GM21528 (cell line): ENCODE measurements at regions not wholly inside any gene's neighbourhood (a gene's known extent, or its start where the extent isn't known, plus 50 kb on each side); places are given as distances from the start of the nearest gene placed in this dataset.

Experiments used
- ATAC-seq: cut with Tn5 transposase; IDR thresholded peaks from one replicate; pipeline ENCODE4 v1.9.1; 2021; ENCODE audit warnings: mild to moderate bottlenecking, moderate library complexity; ENCODE audit not compliant: unreplicated experiment, low FRiP score

DNA sequence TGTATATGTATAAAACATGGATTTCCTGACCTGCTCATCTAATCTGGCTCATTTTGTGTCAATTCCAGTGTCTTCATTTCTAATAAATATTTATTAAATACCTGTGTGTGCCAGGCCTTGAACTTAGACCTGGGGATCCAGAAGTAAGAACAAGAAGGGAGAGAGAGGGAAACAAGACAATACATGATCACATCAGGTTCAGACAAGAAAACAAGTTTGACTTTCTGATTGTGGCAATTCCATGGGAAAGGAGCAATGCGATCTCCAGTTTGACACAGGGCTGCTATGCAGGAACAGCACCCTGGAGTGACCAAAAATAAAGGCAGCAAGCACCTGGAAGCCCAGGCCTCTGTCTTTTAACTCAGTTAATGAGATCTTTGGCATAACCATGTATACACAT is 198.1 kb upstream of the ACTBL2 start:
- ATAC-seq: no peak

DNA sequence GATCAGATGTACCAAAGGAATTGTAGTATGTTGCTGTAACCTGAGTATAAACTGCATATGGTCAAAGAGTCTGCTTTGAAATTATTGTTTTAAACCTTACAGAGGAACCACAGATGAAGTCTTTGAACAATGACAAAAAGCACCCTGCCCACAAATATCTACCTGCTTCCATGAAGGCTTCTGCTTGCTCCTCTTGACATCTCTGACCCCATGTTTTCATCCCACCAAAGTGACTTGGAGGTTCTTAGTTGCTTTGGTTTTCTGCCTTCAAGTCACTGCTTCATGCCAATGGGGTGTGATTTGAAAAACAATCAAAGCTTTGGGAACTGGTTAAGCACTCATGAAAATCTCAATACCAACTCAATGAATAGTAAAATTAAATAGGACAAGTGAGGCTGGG is 194.6 kb upstream of the ACTBL2 start:
- no peak for ATAC-seq

DNA sequence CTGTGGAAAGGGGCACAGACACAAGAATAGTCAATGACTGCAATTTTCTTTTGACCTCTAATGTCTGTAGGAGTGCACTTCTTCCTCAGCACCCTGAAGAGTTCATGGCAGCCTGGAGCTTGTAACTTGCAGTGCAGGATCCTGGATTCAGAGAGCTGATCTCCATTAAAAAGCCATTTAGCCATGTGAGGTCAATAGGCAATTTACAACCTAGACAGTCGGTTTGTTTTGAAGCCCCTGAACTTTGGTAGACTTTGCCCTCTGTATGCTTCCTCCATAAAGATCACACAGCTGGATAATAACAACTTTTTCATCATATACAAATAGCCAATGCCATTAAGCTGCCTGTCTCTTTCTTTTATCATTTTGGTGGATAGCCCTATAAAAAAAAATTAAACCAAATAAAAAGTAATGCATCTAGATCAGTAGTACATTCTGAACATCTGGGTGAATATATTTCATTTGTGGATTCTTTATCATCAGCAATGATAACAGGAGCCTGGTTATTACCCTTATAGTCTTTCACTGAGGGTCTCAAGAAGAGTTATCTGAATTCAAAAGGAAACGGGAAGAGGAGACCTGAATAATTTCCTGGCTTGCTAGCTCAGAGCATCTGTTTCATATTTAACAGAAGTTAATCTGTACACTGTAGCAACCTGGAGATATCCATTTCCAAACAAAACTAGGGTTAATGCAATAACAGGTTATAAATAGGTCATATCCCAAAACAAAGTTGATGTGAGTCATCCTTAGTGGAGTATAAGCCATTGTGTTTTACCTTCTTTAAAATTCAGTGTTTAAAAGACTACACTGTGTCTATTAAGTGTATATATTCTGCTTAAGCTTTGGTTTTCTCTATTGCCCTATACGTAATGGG is 193.8 kb upstream of the ACTBL2 start:
- ATAC-seq: no peak

DNA sequence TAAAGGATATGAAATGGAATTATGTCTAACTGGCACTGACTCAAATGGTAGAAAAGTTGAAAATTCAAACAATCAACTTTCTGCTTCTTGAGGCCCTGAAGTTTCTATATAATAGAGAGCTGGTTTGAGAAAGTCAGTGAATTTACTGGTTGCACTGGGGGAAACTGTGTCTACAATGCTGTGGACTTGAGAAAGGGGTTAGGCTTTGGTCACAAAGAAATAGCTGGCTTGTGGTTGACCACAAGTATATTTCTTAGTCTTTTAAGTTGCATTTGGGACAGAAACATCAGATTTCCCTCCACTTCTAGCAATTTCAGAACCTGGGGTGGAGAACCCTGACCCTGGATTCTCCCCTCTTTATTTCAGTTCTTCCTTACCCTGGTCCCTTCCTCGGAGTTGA is 192.6 kb upstream of the ACTBL2 start:
- ATAC-seq: no peak

DNA sequence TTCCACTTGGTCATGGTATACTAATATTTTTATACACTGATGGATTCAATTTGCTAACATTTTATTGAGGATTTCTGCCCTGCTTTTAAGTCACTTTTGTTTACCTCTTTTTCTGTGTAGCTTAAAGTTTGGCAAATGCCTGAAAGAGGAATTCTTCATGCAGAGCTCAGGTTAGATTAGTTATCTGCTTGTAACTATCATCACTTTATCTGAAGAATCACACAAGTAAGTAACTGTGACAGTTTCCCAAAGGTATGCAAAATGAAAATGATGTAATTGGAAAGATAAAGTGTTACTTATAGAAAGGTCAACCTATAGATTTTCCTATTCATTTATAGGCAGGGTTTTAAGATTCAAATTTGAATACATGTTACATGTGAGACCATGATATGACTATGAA is 188.8 kb upstream of the ACTBL2 start:
- ATAC-seq: no peak

DNA sequence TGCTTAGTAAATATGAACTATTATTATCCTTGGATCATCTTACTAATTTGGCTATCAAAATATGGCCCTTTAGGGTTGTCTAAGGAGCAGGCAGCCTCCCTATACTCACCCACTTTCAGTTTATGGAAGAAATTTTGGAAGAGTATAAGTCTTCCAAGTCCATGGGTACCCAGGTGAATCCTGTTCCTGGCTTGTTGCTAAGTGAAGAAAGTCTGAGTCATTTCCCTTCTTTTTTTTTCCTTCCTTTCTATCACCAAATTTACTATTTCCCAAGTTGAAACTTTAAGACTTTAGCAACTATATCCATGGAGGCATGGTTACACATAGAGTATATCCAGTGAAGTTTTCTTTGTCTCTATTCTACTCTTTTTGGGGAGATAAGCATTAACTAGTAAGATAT is 184.0 kb upstream of the ACTBL2 start:
- no peak for ATAC-seq

DNA sequence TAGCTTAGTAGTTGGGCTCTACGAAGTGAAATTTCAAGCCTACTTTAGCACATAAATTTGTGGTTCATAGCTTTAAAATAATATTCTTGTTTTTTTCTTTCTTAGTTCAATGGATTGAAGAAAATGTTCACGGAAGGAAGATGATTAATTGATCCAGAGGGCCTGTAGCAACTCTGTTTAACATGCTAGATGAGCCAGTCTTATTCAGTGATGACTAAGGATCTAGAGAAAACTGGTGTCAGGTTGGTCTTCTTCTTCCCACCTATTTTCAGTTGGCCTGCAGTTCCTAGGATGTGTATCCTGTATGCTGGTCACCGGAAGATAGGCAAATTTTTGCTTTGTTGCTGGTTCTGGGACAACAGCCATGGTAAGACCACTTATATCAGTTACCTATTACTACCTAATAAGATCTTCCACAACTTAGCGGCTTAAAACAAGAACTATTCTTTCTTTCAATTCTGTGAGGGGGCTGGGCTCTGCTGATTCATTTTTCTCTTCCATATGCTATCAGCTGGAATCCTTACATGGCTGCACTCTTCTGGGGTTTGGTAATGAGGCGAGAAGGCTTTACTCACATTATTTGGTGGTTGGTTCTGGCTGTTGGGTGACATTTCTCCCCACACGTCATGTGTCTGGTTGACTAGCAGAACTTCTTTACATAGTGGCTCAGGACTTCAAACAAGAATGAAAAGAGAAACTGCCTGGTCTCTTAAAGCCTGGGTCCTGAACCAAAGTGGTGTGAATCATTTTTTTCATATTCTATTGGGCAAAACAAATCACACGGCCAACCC is 182.7 kb upstream of the ACTBL2 start:
- no peak for ATAC-seq

DNA sequence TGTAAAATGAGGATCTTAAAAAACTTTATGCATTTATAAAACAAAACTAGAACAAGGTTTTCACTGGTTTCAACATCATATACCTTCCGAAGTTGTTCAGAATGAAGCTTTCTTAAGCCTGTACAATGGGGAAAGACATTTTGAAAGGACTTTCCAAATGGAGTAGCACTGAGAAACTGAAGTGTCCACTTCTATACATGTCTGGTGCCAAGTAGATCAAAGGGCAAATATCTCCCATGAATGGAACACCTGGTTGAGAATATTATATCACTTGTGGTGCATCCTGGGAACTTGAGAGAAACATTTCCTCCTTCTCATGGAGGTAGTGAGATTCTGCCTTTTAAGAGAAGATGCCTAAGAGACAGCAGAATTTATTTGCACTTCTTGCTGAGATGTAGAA is 182.1 kb upstream of the ACTBL2 start:
- ATAC-seq: no peak

DNA sequence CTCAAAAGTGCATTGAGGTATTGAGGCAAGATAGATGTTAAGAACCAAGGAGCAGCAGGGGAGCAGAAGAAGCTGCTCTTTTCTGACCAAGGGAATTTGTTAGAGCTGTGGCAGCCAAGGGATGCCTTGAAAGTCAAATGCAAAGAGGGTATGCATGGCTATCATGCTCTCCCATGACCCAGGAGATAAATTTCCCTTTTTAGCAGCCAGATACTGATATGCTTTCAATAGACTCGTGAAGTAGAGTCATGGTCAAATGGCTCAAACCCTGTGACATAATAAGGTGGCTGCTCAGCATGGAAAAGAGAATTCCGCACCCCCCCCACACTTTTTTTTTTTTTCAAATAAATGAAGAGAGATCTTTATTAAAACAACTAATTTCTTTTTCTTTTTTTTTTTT is 180.9 kb upstream of the ACTBL2 start:
- ATAC-seq: no peak

DNA sequence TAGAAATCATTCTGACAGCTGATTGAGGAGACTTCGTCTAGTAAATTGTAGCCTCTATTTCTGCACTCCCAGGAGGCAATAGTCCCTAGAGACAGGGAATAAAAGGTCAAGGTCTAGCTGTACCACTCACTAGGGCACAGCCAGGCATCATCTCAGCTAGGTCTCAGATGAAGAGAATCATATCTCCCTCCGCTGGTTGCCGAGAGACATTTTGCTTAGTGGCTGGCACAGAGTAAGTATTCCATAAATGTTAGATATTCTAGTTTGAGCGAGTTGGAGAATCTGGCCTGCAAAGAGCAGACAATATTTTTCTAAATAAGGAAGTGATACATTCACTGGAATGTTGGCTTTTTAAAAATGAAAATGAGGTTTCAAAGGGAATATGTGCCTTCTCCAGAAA is 180.4 kb upstream of the ACTBL2 start:
- ATAC-seq: no peak

DNA sequence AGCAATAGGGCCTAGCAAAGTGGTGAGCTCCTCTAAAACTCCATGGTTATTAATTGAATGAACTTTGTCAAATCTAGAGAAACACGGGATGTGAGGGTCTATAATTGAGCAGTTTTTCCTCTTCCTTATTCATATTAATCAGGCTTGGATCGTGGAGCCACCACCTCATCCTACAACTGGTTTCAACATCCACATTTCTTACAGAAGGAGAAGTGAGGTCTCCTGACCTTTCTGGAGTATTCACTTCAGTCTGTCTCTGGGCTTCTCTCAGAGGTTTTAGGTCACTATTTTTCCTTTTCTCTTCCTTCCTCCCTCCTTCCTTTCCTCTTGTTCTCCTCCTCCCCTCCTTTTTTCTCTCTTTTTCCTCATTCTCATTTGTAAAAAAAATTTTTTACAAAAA is 177.3 kb upstream of the ACTBL2 start:
- no peak for ATAC-seq

DNA sequence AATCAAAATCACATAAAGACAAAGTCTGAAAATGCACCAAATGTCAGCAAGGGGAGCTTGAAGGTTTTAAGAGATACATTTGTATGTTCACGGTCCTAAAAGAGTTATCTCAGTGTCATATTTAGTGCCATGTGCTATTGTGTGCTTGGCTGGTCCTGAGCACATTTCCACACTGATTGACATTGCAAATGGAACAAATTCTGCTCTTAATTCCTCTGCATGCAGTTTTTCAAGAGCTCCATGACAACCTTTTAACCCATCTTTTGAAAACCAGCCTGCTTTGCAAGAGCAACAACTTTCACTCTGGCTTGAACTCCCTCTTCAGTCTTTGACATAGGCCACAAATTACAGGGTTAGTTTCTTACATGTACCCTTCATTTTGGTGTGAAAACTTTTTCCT is 175.4 kb upstream of the ACTBL2 start:
- no peak for ATAC-seq

DNA sequence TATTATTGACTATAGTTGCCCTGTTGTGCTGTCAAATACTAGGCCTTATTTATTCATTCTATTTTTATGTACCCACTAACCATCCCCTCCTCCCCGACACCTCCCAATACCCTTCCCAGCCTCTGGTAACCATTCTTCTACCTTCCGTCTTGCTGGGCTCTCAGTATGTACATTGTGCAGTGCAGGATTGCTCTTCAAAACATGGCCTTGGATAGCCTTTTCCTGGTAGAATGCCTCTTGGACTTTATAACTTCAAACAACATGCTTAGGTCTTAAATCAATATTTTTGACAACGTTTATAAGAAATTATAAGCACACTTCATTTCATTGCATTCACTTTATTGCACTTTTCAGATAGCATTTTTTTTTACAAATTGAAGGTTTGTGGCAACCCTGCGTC is 172.6 kb upstream of the ACTBL2 start:
- no peak for ATAC-seq

DNA sequence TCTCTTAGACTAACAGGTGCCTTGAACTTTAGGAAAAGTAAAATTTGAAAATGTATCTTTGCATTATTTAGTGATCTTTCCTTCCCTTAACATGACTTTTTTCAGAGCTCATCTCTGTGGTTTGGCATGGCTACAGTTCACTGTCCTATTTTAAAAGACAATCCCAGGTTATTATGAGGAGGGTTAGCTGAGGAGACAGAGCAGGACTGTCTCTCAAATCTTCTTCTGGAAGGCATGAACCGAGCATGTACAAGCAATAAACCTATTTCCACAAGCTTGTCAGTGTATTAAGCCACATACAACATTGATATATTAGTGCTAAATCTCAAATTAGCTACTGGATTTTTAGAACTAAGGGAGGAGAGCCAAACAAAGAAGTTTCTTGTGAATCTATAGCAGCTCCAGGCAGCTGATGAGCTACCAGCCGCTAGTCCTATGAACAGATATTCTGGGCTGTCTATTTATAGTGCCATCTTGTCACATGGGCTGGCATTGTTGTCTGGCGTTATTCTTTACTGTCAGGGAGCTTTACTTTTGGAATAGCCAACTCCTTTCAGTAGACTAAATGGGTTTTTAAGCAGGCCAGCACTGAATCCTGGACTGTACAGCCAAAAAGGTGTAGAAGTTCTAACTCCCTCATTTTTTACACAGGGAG is 171.2 kb upstream of the ACTBL2 start:
- ATAC-seq: no peak

DNA sequence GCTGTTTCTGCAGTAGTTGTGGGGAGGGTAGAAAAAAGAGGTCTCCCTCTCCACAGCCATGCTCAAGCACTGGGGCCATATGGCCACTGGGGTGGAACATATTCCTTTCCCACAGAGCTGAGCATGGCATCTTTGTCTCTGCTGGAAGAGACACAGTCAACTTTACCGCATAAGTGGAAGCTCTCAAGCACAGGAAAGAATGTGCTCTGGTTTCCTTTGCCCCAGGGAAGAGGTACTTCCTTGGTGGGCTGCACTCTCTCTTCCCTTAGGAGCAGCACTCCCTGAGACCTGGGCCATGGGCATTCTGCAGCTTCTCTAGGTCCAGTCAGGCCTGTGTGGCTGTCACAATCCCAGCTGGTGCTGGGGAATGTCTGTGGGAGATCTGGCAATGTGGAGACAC is 168.5 kb upstream of the ACTBL2 start:
- ATAC-seq: no peak

DNA sequence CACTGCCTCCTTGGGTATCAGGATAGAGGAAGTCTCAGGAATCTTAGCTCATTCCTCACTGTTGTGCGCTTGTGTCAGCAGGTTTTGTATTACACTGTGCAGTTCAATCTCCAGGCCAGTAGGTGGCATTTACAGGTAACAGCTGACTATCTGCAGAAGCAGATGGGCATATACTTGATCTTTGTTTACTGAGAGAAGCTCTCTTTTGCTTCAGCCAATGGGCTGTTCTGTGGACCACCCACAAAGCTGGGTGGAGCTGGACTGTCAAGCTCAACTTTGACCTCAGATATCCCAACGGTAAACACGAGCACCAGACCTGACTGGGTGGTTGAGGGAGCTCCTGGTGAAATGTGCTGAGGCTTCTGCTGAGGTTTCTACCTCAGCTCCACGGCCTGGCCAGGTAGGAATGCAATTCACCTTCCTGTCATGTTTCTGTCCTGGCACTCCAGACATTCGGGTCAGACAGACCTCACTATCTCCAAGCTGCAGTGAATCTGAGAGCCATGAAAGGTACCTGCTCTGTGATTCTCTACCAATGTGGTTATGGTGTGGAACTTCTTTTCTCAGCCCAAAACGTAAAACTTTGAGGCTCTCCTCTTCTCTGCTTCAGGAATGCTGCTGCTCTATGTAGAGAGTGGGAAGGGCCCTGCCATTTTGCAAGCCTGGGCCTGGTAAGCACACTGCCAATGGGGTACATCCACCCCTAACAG is 167.9 kb upstream of the ACTBL2 start:
- ATAC-seq: peak; percentile 98

DNA sequence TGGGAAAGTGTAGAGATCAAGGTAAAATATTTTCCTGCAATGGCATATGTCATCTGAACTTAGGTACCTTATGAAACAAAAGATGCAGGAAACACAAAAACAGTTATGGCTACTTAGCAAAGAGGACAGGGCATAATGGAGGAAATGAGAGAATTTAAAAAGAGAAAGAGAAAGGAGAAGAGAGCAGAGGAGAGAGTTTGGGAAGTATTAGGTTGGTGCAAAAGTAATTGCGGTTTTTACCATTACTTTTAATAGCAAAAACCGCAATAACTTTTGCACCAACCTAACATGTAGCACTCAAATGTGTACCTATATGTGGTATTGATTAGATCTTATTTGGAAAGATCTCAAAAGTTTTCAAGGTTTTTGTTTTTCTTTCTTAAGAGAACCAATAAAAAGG is 160.1 kb upstream of the ACTBL2 start:
- ATAC-seq: no peak

DNA sequence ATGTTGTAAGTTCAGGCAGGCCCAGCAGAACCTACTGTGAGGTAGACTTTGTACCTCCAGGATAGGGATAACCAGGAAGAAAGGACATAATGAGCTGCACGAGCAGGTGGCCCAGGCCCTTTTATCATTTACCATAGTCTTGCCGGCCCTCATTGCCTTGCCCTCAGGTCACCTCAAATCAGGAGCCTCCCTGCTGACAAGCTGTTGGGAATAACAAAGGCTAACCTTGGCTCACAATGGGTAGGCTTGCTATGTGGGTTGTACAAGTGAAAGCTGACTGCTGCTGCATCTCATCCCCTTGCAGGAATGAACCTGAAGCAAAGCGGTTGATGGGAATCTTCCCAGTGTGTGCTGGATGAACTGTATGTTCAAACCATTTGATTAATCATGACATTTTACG is 159.5 kb upstream of the ACTBL2 start:
- ATAC-seq: no peak

DNA sequence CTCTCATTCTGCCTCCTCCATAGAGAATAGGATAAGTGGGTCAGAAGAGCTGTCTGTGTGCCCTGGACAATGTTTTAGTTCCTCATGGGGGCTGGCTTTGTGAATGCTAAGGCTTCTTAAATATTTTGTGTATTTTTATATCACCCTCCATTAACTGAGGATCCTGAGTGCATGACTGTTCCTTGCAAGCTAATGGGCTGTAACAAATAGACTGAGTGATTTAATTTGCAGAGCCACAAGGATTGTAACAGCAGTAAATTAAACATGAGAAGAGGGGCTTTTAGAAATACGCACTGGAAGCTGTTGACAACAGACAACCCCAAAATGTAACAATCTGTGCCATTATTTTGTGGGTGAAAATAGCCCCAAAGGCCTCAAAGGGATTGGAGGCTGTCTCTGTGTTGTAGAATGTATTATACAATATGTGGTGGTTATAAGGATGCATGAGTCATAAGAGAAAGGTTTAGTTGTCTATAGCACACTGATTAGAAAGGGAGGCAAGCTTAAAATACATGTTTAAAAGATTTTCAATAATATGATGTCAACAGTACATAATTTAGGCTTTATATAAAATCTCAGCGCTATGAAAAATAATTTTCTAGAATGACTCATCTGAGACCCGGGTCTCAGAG is 152.7 kb upstream of the ACTBL2 start:
- ATAC-seq: no peak

DNA sequence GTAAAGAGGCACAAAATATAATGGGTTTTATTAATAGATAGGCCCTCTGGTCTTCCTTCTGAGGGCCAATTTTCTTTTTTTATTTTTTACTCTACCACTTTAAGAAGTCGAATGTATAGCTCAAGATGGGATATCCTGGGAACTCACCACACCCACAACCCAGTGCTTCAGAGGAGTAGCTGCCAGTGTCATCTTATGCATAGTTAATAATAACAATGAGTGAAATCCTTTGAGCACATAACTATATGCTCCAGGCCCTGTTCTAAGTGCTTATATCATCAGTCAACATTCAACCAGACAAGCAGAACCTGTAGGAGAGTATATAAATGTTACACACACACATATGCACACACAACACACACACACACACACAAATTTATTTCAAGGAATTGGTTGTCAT is 150.3 kb upstream of the ACTBL2 start:
- no peak for ATAC-seq
